ENCODE measurements at regions not wholly inside any gene's neighbourhood (a gene's known extent, or its start where the extent isn't known, plus 50 kb on each side); places are given as distances from the start of the nearest gene placed in this dataset.

DNA sequence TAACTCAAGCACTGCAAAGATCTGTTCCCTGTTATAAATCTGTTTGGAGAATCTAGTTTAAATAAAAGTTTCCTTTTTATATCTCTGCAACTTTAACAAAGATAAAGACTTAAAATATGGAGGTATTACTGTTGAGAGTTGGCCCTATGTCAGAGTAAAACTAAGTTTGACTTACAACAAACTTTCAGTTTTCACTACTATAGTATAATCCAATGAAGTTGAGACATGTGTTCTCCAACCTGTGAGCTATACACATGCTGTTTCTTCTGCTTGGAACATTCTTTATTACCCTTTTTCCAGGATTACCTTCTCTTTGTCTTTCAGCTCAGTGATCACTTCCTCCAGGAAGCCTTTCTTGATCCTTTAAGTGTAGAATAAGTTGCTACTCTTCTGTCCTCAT, 1109.3 kb downstream of the MAT2B start:
- H3K4me3 ChIP-seq (ENCODE audit: low read length in 2 of 2) = no peak overlapping the region
- Mint-ChIP-seq H3K27ac (peak overlapping the region in 1 of 7 donors; percentile 25), H3K9me3 (peaks cover 0 to 12% (median 3%) of the 10 kb centered on the region in 8 donors), H3K4me1 (no peaks in the 10 kb centered on the region), H3K4me3 (no peak overlapping the region), H3K27me3 (no peaks in the 10 kb centered on the region), H3K36me3 (no peaks in the 10 kb centered on the region)
- no peak overlapping the region for H3K27ac ChIP-seq (ENCODE audit: low read depth, low read length)
- DNase-seq = no peak
- H3K27me3 ChIP-seq (ENCODE audit: insufficient read depth, low read length) = no peaks in the 10 kb centered on the region
- H3K4me1 ChIP-seq (ENCODE audit: insufficient read depth, low read length) = no peaks in the 10 kb centered on the region
- ChIA-PET CTCF (ENCODE audit: partially characterized antibody) (no interaction called here), POLR2A (ENCODE audit: partially characterized antibody) (no interaction called here)
- H3K9me3 ChIP-seq (ENCODE audit: control insufficient read depth in 1 of 2, low read length in 2 of 2) = no peaks in the 10 kb centered on the region
- H3K36me3 ChIP-seq (ENCODE audit: insufficient read depth, low read length) = no peaks in the 10 kb centered on the region
- intact Hi-C loops (cut with micrococcal nuclease) = no loop called here

DNA sequence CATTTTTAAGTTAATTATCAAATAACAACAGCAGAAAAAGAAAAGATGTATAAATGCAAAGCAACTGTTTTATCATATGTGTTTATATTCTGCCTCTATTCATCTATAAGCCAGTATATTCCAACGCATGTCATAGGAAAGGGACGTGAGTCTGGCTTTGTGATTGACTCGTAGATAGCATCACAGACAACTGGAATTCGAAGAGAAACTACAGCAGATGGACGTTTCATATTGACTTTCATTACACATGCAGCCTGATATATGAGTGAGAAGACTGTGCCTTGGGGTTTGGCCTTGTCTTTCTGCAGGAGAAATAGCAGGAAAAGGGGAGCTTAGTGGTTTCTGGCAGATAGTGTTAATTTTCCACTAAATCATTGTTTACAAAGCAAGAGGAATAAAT, 1111.9 kb downstream of the MAT2B start:
- no peak for DNase-seq
- no peaks in the 10 kb centered on the region for H3K27me3 ChIP-seq (ENCODE audit: insufficient read depth, low read length)
- no peaks in the 10 kb centered on the region for H3K36me3 Mint-ChIP-seq
- ChIA-PET POLR2A (ENCODE audit: partially characterized antibody) (no interaction called here), CTCF (ENCODE audit: partially characterized antibody) (no interaction called here)
- H3K36me3 ChIP-seq (ENCODE audit: insufficient read depth, low read length) = no peaks in the 10 kb centered on the region
- H3K27ac ChIP-seq (ENCODE audit: low read depth, low read length) = no peak overlapping the region
- no peaks in the 10 kb centered on the region for H3K4me1 ChIP-seq (ENCODE audit: insufficient read depth, low read length)
- H3K27ac Mint-ChIP-seq = no peak overlapping the region
- no peak overlapping the region for H3K4me3 ChIP-seq (ENCODE audit: low read length in 2 of 2)
- no peaks in the 10 kb centered on the region for H3K9me3 ChIP-seq (ENCODE audit: control insufficient read depth in 1 of 2, low read length in 2 of 2)
- no peaks in the 10 kb centered on the region for H3K27me3 Mint-ChIP-seq
- intact Hi-C loops (cut with micrococcal nuclease) = no loop called here
- no peaks in the 10 kb centered on the region for H3K4me1 Mint-ChIP-seq
- peaks cover 0 to 17% (median 7%) of the 10 kb centered on the region in 8 donors for H3K9me3 Mint-ChIP-seq
- no peak overlapping the region for H3K4me3 Mint-ChIP-seq

DNA sequence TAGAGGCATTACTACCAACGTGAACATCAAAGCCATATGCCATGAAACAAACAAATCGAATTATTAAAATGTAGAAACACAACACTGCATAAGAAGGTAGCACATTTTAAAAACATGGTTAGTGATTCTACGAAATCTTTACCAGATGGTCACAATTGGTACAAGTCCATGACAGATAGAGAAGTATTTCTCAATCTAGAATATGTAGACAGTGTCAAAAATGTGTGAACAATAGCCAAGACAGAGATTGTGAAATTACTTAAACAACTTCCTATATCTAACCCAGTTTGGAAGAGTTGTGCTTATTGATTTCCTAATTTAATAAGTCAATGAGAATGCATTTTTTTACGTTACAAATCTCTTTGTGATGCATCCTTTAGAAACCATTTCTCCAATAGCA, 1121.6 kb downstream of the MAT2B start:
- no peaks in the 10 kb centered on the region for H3K4me1 ChIP-seq (ENCODE audit: insufficient read depth, low read length)
- H3K4me3 ChIP-seq (ENCODE audit: low read length in 2 of 2) = no peak overlapping the region
- H3K27me3 ChIP-seq (ENCODE audit: insufficient read depth, low read length) = no peaks in the 10 kb centered on the region
- Mint-ChIP-seq H3K27me3 (no peaks in the 10 kb centered on the region), H3K27ac (no peak overlapping the region), H3K4me1 (no peaks in the 10 kb centered on the region), H3K9me3 (peaks cover 0 to 11% (median 5%) of the 10 kb centered on the region in 8 donors), H3K4me3 (no peak overlapping the region), H3K36me3 (no peaks in the 10 kb centered on the region)
- intact Hi-C loops (cut with micrococcal nuclease) = no loop called here
- no peak for DNase-seq
- ChIA-PET POLR2A (ENCODE audit: partially characterized antibody) (no interaction called here), CTCF (ENCODE audit: partially characterized antibody) (no interaction called here)
- H3K27ac ChIP-seq (ENCODE audit: low read depth, low read length) = no peak overlapping the region
- H3K9me3 ChIP-seq (ENCODE audit: control insufficient read depth in 1 of 2, low read length in 2 of 2) = no peaks in the 10 kb centered on the region
- H3K36me3 ChIP-seq (ENCODE audit: insufficient read depth, low read length) = no peaks in the 10 kb centered on the region

DNA sequence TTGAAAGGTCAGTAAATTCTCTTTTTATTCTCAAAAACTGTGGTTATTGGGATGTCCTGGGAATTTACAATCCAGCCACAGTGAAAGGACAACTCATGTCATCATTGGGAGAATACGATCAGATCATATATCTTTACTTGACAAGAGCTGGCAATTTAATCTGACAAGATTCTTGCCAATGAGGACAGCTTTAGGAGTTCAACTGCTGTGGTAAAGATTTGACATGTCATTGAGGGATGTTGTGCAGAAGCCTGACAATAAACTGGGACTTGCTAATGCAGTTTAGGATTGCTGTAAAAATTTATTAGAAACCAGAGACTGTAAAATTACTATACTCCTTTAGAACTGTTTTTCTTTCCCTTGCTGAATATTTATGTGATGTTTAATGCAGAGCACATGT, 1131.0 kb downstream of the MAT2B start:
- H3K4me3 ChIP-seq (ENCODE audit: low read length in 2 of 2) = no peak overlapping the region
- no peak overlapping the region for H3K4me3 Mint-ChIP-seq
- H3K36me3 ChIP-seq (ENCODE audit: insufficient read depth, low read length) = no peaks in the 10 kb centered on the region
- DNase-seq = no peak
- H3K27ac Mint-ChIP-seq = no peak overlapping the region
- H3K4me1 ChIP-seq (ENCODE audit: insufficient read depth, low read length) = no peaks in the 10 kb centered on the region
- no peaks in the 10 kb centered on the region for H3K36me3 Mint-ChIP-seq
- H3K9me3 Mint-ChIP-seq = peaks cover 0 to 11% (median 2%) of the 10 kb centered on the region in 8 donors
- ChIA-PET CTCF (ENCODE audit: partially characterized antibody) (no interaction called here), POLR2A (ENCODE audit: partially characterized antibody) (no interaction called here)
- intact Hi-C loops (cut with micrococcal nuclease) = no loop called here
- H3K4me1 Mint-ChIP-seq = no peaks in the 10 kb centered on the region
- H3K27me3 Mint-ChIP-seq = no peaks in the 10 kb centered on the region
- no peaks in the 10 kb centered on the region for H3K9me3 ChIP-seq (ENCODE audit: control insufficient read depth in 1 of 2, low read length in 2 of 2)
- no peaks in the 10 kb centered on the region for H3K27me3 ChIP-seq (ENCODE audit: insufficient read depth, low read length)
- no peak overlapping the region for H3K27ac ChIP-seq (ENCODE audit: low read depth, low read length)

DNA sequence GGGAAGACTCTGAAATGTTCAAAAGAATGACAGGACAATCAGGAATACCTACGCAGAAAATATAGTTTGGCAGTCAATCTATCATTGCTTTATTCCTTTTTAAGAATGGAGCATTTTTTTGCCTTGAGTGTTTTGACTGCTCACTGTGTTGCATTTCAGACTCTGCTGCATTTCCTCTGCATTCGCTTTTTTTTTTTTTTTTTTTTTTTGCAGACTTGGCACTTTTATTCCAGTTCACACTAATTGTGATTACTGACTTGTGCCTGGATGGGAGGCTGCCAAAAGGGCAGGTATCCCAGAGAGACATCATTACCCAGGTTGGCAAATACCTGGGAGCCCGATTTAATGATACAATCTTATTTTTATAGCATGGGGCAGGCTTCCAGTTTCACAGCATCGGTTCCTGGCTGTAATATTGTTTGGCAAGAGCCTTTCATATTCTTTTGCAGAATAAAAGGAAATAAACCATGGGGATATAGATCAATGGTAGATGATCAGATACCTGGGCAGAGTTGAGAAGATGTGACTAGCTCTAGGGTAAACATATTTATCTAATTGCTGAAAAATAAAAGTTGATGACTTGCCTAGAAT, 1132.6 kb downstream of the MAT2B start:
- POLR2A ChIA-PET (ENCODE audit: partially characterized antibody) = no interaction called here
- Histone ChIP-seq H3K4me3 (ENCODE audit: low read length in 2 of 2) (no peak overlapping the region), H3K36me3 (ENCODE audit: insufficient read depth, low read length) (no peaks in the 10 kb centered on the region), H3K27me3 (ENCODE audit: insufficient read depth, low read length) (no peaks in the 10 kb centered on the region), H3K4me1 (ENCODE audit: insufficient read depth, low read length) (no peaks in the 10 kb centered on the region), H3K9me3 (ENCODE audit: control insufficient read depth in 1 of 2, low read length in 2 of 2) (no peaks in the 10 kb centered on the region), H3K27ac (ENCODE audit: low read depth, low read length) (no peak overlapping the region)
- Mint-ChIP-seq H3K4me3 (no peak overlapping the region), H3K27ac (no peak overlapping the region), H3K27me3 (no peaks in the 10 kb centered on the region), H3K36me3 (no peaks in the 10 kb centered on the region), H3K9me3 (peaks cover 0 to 11% (median 2%) of the 10 kb centered on the region in 8 donors), H3K4me1 (no peaks in the 10 kb centered on the region)
- intact Hi-C loops (cut with micrococcal nuclease) = no loop called here
- CTCF ChIA-PET (ENCODE audit: partially characterized antibody) = no interaction called here
- DNase-seq = no peak

DNA sequence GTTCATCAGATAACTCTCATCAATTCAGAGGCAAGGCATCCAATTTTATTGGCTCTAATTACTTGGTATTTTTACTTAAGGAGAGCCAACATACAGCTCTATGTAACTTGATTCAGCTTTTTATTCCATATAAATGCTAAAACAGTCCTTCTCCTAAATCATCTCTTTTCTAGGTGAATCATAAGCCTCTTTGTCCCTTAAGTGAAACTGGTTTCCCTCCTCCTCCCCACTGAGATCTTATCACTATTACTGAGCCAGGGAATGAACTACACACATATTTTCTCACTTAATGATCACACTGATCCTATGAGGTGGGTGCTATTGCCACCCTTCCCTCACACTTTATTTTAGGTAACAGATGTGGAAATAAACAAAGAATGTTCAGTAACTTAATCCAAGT, 1143.8 kb downstream of the MAT2B start:
- no peaks in the 10 kb centered on the region for H3K27me3 Mint-ChIP-seq
- H3K36me3 Mint-ChIP-seq = no peaks in the 10 kb centered on the region
- Histone ChIP-seq H3K9me3 (ENCODE audit: control insufficient read depth in 1 of 2, low read length in 2 of 2) (no peaks in the 10 kb centered on the region), H3K4me1 (ENCODE audit: insufficient read depth, low read length) (no peaks in the 10 kb centered on the region), H3K36me3 (ENCODE audit: insufficient read depth, low read length) (no peaks in the 10 kb centered on the region), H3K27me3 (ENCODE audit: insufficient read depth, low read length) (no peaks in the 10 kb centered on the region), H3K27ac (ENCODE audit: low read depth, low read length) (no peak overlapping the region), H3K4me3 (ENCODE audit: low read length in 2 of 2) (no peak overlapping the region)
- no peak overlapping the region for H3K4me3 Mint-ChIP-seq
- intact Hi-C loops (cut with micrococcal nuclease) = no loop called here
- H3K4me1 Mint-ChIP-seq = no peaks in the 10 kb centered on the region
- no peak for DNase-seq
- ChIA-PET CTCF (ENCODE audit: partially characterized antibody) (no interaction called here), POLR2A (ENCODE audit: partially characterized antibody) (no interaction called here)
- no peak overlapping the region for H3K27ac Mint-ChIP-seq
- H3K9me3 Mint-ChIP-seq = peaks cover 0 to 19% (median 5%) of the 10 kb centered on the region in 8 donors

DNA sequence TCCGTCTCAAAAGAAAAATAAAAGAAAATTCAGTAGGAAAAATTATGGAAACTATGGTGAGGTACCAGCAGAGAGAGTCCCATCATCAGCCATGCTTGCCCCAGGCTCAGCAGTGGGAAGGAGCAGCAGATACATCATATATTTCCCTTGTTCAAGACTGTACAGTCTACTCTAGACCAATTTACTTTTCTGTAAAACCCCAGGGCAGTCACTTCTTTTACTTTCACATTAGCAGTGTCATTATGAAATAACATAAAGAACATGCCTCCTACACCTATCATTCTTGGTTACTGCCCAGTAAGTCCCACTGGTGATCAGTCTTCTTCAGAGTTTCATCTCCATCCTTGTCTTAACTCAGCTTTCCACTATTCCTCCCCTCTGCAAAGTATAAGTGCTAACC, 1145.0 kb downstream of the MAT2B start:
- Histone ChIP-seq H3K9me3 (ENCODE audit: control insufficient read depth in 1 of 2, low read length in 2 of 2) (no peaks in the 10 kb centered on the region), H3K4me3 (ENCODE audit: low read length in 2 of 2) (no peak overlapping the region), H3K4me1 (ENCODE audit: insufficient read depth, low read length) (no peaks in the 10 kb centered on the region), H3K27me3 (ENCODE audit: insufficient read depth, low read length) (no peaks in the 10 kb centered on the region), H3K27ac (ENCODE audit: low read depth, low read length) (no peak overlapping the region), H3K36me3 (ENCODE audit: insufficient read depth, low read length) (no peaks in the 10 kb centered on the region)
- ChIA-PET POLR2A (ENCODE audit: partially characterized antibody) (no interaction called here), CTCF (ENCODE audit: partially characterized antibody) (no interaction called here)
- H3K4me3 Mint-ChIP-seq = no peak overlapping the region
- no peak overlapping the region for H3K27ac Mint-ChIP-seq
- no peaks in the 10 kb centered on the region for H3K27me3 Mint-ChIP-seq
- intact Hi-C loops (cut with micrococcal nuclease) = no loop called here
- DNase-seq = no peak
- no peaks in the 10 kb centered on the region for H3K4me1 Mint-ChIP-seq
- H3K36me3 Mint-ChIP-seq = no peaks in the 10 kb centered on the region
- peaks cover 0 to 23% (median 4%) of the 10 kb centered on the region in 8 donors for H3K9me3 Mint-ChIP-seq

Data from CD4-positive, alpha-beta memory T cell (primary cell).